Stimulated activated CD4-positive, alpha-beta T cell treated with anti-CD3 and anti-CD28 coated beads, Interleukin-4, amount 100 ng/mL, for 4 hours (primary cell): ENCODE measurements at regions not wholly inside any gene's neighbourhood (a gene's known extent, or its start where the extent isn't known, plus 50 kb on each side); places are given as distances from the start of the nearest gene placed in this dataset.
"Not testable (repeated sequence)": the region's sequence is repeated elsewhere in the genome, so short reads cannot be mapped to it uniquely, and the experiment has no call there.

ENCODE experiments used
- DNase-seq, 2 experiments: peaks; one replicate each; pipeline ENCODE4 v3.0.0-alpha.2; 2020

DNA sequence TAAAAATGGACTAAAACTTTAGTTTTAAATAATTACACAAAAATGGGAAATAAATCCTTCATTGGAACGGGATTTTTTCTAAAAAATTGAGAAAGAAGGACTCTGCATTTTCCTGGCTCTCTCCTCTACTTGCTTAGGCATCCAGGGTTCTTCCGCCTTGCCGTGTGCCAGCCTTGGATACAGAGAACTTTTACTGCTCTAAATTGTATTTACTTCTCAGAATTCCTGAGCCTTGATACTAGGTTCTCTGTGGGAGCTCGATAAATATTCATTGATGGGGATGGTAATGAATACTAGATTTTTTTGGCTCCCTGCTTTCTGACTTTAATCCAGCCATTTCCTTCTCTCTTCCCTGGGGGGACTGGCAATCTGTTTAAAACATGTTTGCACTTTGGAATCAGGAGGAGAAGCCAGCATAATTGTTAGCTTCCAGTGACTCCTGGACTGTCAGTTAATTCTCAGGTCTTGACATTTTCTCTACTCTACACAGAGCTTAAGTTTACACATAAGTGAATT is 746.1 kb upstream of the LRRTM1 start:
- no peak for DNase-seq

DNA sequence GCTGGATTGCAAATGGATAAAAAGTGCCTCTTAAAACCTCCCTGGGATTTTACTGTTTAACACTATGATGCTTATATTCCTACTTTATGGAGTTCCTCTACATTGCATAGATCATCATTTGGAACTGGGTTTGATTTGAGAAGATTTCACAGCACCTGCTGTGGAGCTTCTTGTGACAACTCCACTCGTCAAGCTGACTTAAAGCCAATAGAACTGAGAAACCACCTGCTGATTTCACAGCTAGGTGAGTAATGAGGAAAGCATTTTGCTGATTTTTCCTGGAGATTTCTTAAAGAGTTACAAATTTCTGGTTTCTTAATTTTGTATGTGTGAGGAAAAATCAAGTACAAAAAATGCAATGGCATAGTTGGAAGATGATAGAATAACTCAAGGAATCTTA is 739.1 kb upstream of the LRRTM1 start:
- no peak for DNase-seq

DNA sequence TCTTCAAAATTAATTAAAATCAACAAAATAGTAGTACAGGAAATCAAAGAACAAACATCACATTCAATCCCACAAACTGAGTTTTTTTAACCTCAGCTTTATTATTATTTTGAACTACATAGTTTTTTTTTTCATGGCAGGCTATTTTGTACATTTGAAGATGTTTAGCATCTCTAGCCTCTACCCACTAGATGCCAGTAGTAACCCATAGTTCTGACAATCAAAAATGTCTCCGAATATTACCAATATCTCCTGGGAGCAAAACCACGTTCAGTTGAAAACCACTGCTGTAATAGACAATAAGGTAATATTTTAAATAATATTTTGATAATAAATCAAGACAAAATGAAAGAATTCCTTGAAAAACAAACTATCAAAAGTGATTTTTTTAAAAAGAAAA is 702.6 kb upstream of the LRRTM1 start:
- DNase-seq: no peak

DNA sequence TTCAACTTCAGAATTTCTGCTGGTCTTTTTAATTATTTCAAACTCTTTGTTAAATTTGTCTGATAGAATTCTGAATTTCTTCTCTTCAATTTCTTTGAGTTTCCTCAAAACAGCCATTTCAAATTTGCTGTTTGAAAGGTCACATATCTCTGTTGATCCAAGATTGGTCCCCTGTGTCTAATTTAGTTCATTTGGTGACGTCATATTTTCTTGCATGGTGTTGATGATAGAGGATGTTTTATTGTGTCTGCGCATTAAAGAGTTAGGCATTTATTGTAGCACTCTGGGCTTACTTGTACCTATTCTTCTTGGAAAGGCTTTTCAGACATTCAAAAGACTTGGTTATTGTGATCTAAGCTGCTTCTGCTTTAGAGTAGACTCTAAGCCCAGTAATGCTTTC is 698.4 kb upstream of the LRRTM1 start:
- no peak for DNase-seq

DNA sequence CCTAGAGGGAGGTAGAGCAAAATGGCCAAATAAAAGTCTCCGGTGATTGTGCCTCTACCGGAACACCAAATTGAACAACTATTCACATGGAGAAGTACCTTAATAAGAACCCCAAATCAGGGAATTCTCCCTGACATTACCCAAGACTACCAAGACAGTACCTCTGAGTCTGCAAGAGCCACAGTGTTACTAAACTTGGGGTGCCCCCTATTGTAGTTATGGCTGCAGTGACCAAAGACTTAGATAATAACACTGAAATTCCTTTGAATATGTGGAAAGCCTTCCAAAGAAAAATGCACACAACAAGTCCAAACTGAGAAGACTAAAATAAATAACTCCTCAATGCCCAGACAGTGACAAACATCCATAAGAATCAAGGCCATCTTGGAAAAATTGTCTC is 682.9 kb upstream of the LRRTM1 start:
- DNase-seq: no peak

DNA sequence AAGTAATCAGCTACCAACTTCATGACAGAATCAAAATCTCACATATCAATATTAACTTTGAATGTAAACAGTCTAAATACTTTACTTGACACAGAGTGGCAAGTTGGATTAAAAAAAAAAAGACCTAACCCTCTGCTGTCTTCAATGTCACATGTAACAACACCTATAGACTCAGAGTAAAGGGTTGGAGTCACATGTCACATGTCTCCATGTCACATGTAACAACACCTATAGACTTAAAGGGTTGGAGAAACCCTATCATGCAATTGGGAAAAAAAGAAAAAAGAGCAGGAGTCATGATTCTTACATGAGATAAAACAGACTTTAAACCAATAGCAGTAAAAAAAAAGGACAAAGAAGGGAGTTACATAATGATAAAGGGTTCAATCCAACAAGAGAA is 665.3 kb upstream of the LRRTM1 start:
- DNase-seq: no peak

DNA sequence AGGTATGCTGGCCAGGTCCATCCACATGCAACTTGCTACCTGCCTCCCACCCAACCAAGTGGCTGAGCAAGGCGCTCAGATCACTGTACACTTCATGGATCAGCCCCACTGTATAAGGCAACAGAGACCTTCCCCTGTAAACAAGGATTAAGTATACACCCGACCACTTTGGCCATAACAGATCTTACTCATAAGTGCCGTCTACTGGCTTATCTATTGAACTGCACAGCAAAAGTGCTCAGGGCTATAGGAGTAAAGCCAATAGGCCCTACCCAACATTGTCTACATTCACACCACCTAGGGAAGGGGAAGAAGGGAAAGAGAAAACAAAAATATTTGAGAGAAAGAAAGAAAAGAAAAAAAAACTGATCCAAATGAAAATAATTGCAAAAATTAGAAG is 663.9 kb upstream of the LRRTM1 start:
- DNase-seq: no peak

DNA sequence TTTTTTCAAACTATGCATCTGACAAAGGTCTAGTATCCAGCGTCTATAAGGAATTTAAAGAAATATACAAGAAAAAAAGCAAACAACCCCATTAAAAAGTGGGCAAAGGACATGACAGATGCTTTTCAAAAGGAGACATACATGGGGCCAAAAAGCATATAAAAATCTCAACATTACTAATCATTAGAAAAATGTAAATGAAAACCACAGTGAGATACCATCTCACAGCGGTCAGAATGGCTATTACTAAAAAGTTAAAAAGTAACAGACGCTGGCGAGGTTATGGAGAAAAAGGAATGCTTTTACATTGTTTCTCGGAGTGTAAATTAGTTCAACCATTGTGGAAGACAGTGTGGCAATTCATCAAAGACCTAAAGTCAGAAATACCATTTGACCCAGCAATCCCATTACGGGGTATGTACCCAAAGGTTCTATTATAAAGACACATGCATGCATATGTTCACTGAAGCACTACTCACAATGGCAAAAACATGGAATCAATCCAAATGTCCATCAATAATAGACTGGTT is 643.1 kb upstream of the LRRTM1 start:
- DNase-seq: no peak

DNA sequence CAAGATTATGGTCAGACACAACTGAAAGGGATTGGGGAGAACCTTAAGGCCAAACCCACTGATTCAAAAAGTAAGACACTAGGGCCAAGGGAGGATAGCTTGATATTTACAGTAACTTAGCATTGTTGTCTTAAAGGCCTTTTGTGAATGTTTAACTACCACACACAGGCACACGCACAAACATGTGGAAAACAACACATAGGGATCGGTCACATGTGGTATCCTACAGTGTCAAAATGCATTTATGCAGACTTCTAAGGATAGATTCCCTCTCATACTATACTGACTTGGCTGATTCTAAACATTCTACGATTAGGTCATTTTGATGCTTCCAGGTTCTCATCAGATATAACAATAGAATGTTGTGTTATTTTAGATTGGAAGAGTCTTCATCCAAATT is 638.9 kb upstream of the LRRTM1 start:
- DNase-seq: no peak

DNA sequence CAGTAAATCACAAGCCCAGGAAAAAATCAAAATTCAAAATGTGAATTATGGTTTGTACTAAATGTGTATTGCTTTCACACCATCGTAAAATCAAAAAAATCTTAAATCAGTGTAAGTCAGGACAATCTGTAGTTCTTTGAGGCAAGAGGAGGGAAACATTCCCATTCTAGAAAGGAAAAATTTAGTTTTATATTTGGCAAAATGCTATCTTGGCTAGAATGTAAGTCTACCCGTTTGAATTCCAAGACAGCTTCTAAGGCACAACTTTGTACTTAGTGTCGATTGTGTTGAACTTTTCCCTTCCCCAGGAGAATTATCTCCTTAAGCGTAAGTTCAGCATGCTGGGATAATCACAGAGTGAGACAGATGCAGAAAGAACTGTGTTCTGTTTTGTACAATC is 638.2 kb upstream of the LRRTM1 start:
- DNase-seq: no peak

DNA sequence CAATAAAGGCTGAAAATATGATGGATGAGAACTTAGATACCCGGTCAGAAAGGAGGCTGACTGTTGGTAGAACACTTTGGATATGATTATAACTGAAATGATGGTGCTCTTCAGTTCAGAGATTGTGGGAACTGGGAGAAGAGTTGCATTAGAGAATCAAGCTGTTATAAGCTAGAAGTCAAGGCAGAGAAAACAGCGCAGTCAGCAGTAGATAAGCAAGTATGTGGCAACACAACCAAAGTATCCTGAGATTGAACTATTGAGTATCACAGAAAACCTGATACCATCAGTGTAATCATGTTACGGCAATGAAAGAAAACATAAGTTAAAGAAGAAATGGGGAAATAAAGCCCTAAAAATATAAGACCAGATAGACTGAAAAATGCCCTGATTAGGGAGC is 633.9 kb upstream of the LRRTM1 start:
- DNase-seq: no peak

DNA sequence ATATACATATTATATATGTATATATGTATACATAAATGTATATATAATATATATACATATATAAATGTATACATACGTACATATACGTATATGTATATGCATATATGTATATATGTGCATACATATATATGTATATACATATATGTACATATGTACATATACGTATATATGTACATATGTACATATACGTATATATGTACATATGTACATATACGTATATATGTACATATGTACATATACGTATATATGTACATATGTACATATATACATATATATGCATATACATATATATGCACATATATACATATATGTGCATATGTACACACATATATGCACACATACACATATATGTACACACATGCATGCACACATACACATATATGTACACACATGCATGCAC is 627.3 kb upstream of the LRRTM1 start:
- not testable (repeated sequence) for DNase-seq

DNA sequence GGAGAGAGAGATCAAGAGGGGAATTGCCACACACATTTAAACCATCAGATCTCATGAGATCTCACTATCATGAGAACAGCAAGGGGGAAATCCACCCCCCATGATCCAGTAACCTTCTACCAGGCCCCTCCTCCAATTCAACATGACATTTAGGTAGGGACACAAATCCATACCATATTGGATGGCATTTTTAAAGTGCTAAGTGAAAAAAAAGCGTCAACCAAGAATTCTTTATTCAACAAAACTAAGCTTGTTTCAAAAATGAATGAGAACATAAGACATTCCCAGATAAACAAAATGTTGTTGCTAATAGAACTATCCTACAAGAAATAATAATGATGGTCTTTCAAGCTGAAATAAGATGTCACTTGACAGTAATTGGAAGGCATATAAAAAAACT is 626.2 kb upstream of the LRRTM1 start:
- DNase-seq: no peak

DNA sequence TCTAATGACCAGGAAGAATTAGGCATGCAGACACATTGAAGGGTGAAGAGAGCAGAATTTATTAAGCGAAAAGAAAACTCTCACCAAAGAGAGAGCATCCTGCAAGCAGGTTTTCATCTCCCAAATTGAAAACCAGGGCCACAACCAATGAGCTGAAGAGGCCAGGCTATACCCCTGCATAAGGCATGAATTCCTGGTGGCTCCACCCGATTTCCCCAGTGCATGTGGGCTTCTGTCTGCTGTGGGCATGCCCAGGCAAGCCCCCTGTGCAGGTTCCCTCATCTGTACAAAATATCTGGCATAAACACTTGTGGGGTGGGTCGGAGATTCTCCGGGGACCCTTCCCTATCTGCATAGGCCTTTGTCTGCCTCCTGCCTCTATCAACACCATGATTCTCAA is 621.6 kb upstream of the LRRTM1 start:
- DNase-seq: no peak

DNA sequence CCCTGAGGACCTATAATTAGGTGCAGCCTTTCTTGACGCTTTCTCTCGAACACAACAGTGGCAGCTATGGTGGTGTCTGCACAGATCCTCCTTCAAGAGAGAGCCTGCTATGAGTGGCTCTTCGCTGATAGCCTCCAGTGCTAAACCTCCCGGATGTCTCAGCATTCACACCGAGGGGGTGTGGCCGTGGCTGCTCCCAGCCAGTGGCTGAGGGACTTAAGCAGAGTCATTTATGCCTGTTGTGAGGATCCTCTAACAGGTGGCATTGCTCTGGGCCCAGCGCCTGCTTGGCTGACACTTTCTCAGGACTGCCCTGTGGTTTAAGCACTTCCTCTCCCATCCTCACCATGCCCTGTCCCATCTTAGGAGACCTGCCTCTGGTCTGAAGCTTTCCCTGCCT is 592.0 kb upstream of the LRRTM1 start:
- DNase-seq: no peak

DNA sequence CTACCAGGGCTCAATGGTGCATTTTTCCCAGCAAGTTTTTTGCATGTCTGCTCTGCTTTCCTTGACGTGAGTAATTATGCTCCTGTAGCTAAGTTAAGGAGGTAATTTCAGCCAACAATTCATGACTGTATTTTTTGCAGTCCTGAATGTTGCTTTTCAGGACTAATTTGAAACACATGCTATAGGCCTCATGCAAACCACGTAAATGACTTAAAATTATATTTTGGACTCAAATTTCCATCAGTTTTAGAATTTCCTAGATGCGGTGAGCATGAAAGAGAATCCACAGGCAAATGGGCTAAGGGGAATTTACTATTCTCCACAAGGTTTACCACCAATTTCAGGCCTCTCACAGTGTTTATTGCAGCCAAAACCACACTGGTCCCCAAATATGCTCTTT is 589.9 kb upstream of the LRRTM1 start:
- no peak for DNase-seq

DNA sequence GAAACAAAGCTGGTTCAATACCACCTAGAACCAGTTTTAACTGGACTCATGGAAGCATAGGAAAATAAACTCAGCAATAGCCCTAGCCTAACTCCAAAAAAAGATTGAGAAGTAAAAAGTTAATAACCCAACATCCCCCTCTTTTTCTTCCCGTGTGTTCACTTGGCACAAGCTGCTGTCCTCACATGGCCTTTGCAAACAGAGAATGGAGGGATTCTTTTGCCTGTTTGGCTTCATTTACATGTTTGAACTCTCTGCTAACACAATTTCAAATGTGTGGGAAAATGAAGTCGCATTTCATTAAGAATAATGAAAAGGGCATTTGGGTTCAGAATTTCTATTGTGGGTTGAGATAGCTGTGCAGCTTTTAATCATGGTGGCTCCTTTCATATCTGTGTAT is 589.2 kb upstream of the LRRTM1 start:
- no peak for DNase-seq

DNA sequence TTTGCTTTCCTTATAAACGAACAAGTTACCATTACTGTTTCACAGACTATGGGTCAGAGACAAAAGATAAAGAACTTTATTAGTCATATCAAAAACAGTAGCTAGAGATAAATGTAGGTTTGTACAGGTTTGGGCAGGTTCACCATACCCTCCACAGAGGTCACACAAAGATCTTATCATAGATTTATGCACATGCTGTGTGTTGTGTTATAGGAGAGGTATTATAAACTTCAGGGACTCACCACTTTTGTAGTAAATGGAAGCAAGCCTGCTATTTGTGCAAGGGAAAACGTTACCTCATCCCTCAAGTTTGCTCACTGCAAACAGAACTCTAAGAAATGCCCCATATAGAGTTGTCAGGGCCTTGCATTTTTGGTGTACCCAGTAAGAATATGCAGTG is 584.5 kb upstream of the LRRTM1 start:
- DNase-seq: no peak

DNA sequence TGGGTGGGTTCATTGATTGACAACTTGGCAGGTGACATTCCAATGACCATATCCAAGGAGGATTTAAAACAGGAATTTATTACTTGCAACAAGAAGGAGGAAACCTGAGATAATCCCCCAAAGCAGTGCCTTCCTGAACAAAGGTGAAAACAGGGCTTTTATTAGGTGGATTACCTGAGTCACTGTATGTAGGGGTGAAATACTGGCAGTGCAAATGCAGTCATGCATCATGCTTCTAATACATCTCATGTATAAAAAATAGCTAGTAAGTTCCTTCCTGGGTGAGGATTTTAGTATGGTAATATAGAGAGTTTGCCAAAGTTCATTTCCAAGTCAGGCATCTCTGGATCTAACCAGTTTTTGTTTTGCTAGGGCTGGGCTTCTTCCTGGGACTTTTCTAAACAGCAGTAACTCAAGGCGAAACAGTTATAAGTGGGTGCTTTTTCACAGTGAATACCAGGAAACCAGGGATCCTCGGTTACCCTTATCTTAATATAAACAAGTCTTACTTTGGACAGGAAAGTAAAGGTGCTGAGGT is 583.4 kb upstream of the LRRTM1 start:
- DNase-seq: no peak

DNA sequence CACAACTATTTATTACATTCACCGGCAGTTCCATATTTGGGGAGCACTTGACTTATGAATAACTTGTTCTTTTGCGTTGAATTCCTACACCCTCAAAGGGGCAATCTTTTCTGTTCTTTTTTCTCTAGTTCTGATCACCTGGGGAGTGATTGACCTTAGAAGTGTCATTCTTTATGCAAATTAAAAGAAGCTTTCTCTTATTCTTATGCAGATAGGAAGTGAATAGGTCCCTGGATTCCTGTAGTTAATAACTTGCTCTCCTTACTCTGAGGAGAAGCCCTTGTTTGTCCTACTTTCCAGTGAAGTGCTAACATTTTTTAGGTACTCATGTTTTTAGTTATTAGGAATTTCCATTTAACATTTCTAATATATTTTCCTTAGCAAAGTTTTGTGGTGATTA is 569.8 kb upstream of the LRRTM1 start:
- no peak for DNase-seq

DNA sequence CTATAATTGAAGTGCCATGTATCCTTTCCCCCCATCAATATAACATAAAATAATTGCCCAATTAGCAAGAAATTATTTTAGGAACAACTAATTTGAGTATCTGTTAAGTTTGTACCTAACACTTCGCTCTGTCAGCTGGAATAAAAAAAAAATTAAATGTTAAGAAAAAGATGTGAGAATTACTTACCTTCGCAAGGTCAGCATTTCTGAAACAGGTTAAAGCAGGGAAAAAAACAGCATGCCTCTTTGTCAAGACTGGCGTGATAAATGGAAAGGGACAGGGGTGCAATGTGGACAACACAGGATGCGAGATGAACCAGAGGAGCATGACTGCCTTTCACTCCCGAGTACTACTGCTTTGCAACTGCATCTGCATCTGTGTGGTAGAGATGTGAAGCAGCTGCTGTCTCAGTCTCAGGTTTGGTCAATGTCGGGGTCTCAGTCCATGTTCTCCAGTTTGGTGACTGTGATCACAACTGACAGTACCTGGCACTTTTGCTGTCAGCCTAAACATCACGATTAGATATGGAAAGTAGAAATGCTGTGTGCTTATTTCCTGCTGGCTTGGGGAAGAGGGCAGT is 565.4 kb upstream of the LRRTM1 start:
- no peak for DNase-seq

DNA sequence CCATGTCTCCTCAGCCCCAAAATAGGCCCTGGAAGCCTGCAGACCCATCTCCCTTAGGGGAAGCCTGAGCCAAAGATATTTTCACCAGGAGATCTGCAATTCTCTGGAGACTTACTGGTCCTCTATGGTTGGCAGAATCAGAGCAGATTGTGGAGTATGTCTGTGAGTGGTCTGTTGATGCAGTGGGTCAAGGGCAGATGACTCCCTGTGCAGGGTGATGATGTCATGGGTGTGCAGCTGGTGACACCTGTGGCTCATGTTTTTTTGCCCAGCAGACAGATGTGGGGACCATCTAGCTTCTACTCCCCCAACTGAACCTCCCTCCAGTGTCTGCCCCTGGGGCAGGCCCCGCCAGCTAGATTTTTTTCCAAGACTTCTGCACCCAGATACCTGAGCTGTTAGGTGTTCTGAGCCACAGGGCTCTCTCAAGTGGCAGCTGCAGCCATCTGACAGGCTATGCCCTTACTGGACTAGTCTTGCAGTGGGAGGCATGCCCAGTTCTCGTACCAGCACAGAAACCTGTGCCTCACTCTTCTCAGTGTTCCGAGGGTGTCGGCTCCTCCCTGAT is 558.7 kb upstream of the LRRTM1 start:
- no peak for DNase-seq

DNA sequence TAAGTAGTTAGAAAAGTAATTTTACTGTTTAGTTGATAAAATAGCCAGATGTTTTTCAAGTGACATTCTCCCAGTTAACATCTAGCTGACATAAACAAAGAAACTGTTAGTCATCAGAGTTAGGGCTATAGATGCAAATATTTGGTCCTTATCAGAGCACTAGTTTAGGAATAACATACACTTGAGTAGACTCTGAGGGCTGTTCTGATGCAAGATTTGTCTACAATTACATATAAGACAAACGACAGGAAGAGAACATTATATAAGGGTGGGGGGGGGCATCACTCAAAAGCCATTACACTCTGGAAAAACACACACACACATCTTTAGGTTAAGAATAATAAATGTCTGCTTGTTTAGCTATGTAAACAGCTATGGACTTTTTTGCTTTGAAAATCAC is 554.4 kb upstream of the LRRTM1 start:
- DNase-seq: no peak

DNA sequence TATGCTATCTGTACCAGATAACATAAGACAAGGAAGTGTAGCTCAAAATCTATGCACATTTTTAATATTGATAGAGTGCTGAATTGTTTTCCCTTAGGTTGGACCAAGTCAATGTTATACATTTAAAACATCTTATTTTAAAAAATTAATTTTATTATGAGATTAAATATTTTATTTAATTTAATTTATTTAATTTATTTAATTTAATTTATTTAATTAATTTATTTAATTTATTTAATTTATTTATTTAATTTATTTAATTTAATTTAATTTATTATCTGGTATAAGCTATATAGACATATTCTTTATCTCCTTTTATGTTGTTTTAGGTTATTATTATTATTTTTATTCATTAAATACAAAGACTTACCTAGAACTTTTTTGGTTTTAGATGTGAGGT is 551.7 kb upstream of the LRRTM1 start:
- no peak for DNase-seq

DNA sequence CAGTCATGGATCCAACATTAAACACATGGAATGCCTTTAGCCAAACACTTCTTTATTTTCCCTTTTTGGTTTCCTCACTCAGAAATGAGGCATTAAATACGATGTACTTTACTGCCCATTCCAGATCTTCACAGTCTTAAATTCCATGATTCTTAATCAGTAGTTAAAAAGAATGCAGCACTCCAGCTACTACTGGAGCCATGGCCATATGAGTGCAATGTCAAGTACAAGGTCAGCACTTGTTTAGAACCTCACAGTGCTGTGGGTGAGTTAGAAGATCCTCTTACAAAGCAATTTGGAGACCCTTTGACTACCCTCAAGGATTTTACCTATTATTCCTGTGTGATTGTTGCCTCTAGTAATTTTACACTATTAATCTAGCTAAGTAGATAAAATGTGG is 550.3 kb upstream of the LRRTM1 start:
- no peak for DNase-seq
